ENCODE measurements at regions not wholly inside any gene's neighbourhood (a gene's known extent, or its start where the extent isn't known, plus 50 kb on each side); places are given as distances from the start of the nearest gene placed in this dataset.

DNA sequence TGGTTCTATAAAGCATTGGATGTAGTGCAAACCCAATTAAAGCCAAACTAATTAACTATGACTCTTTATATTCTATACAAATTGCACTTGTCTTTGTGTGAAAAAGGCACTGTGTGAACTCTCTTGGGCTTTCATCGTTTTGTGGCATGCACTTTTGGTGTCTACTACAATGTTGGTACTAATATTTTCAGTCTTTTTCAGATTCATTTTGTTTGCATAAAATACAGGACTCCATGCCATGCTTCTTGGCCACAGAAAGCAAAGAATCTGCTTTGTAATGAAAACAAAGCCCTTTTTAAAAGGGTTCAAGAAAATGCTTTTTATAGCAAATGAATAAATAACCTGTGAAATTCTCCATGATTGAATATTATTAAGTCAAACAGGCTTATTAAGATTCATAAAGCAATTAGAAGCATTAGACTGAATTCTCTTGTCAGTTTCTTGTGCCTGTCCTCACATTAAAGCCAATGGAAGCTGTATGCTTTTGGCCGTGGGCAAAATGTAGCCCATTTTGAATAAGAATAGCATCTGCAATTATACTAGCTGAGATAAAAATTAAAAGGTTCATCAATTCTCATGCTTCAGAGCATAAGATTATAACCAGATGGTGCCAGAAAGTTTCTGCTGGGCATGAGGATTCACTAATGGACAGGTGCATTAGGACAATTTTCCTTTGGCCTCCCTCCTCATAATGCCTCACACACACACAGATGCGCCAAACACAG, 1665.2 kb downstream of the SUCLG1 start:
- Histone ChIP-seq H4K5ac (ENCODE audit: low read length) (no peak overlapping the region), H3K79me1 (ENCODE audit: low read length) (no peaks in the 10 kb centered on the region), H3K4ac (ENCODE audit: low read depth, low read length) (no peak overlapping the region), H3K27ac (ENCODE audit: low read depth, low read length) (no peak overlapping the region), H3K18ac (ENCODE audit: low read length) (no peak overlapping the region), H2BK5ac (ENCODE audit: low read length) (no peak overlapping the region), H3K27me3 (ENCODE audit: insufficient read depth, low read length, poor library complexity) (no peaks in the 10 kb centered on the region), H3K9ac (ENCODE audit: low read length) (no peak overlapping the region), H2AK5ac (ENCODE audit: low read length) (no peak overlapping the region), H4K8ac (ENCODE audit: low read depth, low read length) (no peak overlapping the region), H3K79me2 (ENCODE audit: control insufficient read depth, insufficient read depth, low read length) (no peaks in the 10 kb centered on the region), H3K4me1 (ENCODE audit: control insufficient read depth, low read depth, low read length) (no peaks in the 10 kb centered on the region), H3K36me3 (ENCODE audit: control insufficient read depth, insufficient read depth, low read length) (no peaks in the 10 kb centered on the region), H3K4me2 (ENCODE audit: low read length) (no peak overlapping the region), H3K23ac (ENCODE audit: low read length) (no peak overlapping the region), H2BK120ac (ENCODE audit: low read depth, low read length) (no peak overlapping the region), H3K4me3 (ENCODE audit: low read length) (no peak overlapping the region), H2BK15ac (replicated peaks; ENCODE audit: low read depth) (no peak overlapping the region), H3K56ac (ENCODE audit: low read length) (no peak overlapping the region)
- DNase-seq, result no peak
- WGBS (ENCODE audit: extremely low coverage, insufficient coverage, low lambda C conversion rate), result no CpG with 5 or more reads among the region's 3 CpGs

DNA sequence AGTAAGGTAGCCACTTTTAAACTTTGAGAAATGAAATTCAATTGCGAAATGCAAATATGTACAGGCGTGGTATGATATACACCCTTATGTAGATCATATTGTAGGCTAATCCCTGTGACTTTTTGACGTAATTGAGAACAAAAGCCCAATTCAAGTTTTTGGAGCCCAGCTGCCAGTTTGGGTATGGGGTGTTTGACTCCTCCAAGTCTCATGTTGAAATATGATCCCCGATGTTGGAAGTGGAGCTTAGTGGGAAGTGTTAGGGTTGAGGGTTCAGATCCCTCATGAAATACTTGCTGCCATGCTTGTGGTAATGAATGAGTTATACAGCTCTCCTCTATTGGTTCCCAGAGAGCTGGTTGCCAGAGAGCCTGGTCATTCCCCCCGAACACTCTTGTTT, 1666.8 kb downstream of the SUCLG1 start:
- H3K9ac ChIP-seq (ENCODE audit: low read length), result no peak overlapping the region
- H3K79me2 ChIP-seq (ENCODE audit: control insufficient read depth, insufficient read depth, low read length), result no peaks in the 10 kb centered on the region
- H3K27ac ChIP-seq (ENCODE audit: low read depth, low read length), result no peak overlapping the region
- no peak overlapping the region for H3K18ac ChIP-seq (ENCODE audit: low read length)
- no peaks in the 10 kb centered on the region for H3K27me3 ChIP-seq (ENCODE audit: insufficient read depth, low read length, poor library complexity)
- no peak overlapping the region for H3K4ac ChIP-seq (ENCODE audit: low read depth, low read length)
- no peak overlapping the region for H3K4me3 ChIP-seq (ENCODE audit: low read length)
- H4K5ac ChIP-seq (ENCODE audit: low read length), result no peak overlapping the region
- no peak overlapping the region for H3K4me2 ChIP-seq (ENCODE audit: low read length)
- H3K36me3 ChIP-seq (ENCODE audit: control insufficient read depth, insufficient read depth, low read length), result no peaks in the 10 kb centered on the region
- no peak for DNase-seq
- no peak overlapping the region for H3K56ac ChIP-seq (ENCODE audit: low read length)
- H3K79me1 ChIP-seq (ENCODE audit: low read length), result no peaks in the 10 kb centered on the region
- H3K4me1 ChIP-seq (ENCODE audit: control insufficient read depth, low read depth, low read length), result no peaks in the 10 kb centered on the region
- H2AK5ac ChIP-seq (ENCODE audit: low read length), result no peak overlapping the region
- H2BK15ac ChIP-seq (replicated peaks; ENCODE audit: low read depth), result no peak overlapping the region
- H2BK120ac ChIP-seq (ENCODE audit: low read depth, low read length), result no peak overlapping the region
- WGBS (ENCODE audit: extremely low coverage, insufficient coverage, low lambda C conversion rate), result no CpG with 5 or more reads among the region's 5 CpGs
- no peak overlapping the region for H2BK5ac ChIP-seq (ENCODE audit: low read length)
- no peak overlapping the region for H4K8ac ChIP-seq (ENCODE audit: low read depth, low read length)
- H3K23ac ChIP-seq (ENCODE audit: low read length), result no peak overlapping the region

DNA sequence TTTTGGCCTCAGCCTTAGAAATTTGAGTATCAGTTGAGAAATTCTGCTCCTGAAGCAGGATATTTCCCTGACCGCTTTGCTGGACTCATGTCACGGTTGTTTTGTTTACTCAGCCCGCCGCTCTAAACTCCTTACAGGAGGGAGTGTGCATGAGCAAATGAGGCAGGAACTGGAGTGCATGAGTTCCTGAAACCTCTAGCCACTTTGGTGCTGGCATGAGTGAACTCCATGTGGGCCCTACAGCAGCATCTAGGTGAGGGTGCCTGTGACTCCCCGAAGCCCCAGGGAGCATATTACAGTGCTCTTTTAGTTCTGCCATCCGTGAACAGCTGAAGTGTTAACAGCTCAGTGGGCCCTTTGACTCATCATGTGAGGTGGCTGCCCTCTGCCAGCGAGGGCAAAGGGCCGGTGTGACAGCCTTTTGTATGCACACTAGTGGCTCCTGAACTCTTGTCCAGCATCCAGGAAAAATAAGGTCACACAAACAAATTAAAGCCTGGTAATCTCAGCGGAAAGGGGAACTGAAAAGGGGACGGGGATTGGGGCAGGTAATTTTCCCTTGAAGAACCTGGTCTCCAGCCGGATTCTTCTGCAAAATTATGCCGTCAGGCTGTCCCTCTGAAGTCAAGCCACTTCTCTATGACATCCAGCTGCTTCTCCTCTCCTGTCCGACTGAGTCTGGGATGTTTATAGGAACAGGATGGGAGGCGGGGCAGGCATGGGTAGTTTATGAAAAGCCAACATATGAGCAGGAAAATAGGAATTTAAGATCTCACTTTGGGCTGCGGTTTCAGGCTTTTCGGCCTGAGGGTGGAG, 1668.7 kb downstream of the SUCLG1 start:
- no peak overlapping the region for H3K23ac ChIP-seq (ENCODE audit: low read length)
- no peak overlapping the region for H3K56ac ChIP-seq (ENCODE audit: low read length)
- no peak overlapping the region for H2BK120ac ChIP-seq (ENCODE audit: low read depth, low read length)
- H3K79me2 ChIP-seq (ENCODE audit: control insufficient read depth, insufficient read depth, low read length), result no peaks in the 10 kb centered on the region
- H3K9ac ChIP-seq (ENCODE audit: low read length), result no peak overlapping the region
- no CpG with 5 or more reads among the region's 16 CpGs for WGBS (ENCODE audit: extremely low coverage, insufficient coverage, low lambda C conversion rate)
- no peak overlapping the region for H4K5ac ChIP-seq (ENCODE audit: low read length)
- H3K4me1 ChIP-seq (ENCODE audit: control insufficient read depth, low read depth, low read length), result no peaks in the 10 kb centered on the region
- H3K18ac ChIP-seq (ENCODE audit: low read length), result no peak overlapping the region
- no peak overlapping the region for H3K4me3 ChIP-seq (ENCODE audit: low read length)
- H3K4me2 ChIP-seq (ENCODE audit: low read length), result no peak overlapping the region
- H4K8ac ChIP-seq (ENCODE audit: low read depth, low read length), result no peak overlapping the region
- no peaks in the 10 kb centered on the region for H3K27me3 ChIP-seq (ENCODE audit: insufficient read depth, low read length, poor library complexity)
- H3K27ac ChIP-seq (ENCODE audit: low read depth, low read length), result no peak overlapping the region
- H2BK15ac ChIP-seq (replicated peaks; ENCODE audit: low read depth), result no peak overlapping the region
- no peak overlapping the region for H2BK5ac ChIP-seq (ENCODE audit: low read length)
- H3K36me3 ChIP-seq (ENCODE audit: control insufficient read depth, insufficient read depth, low read length), result no peaks in the 10 kb centered on the region
- DNase-seq, result no peak
- H2AK5ac ChIP-seq (ENCODE audit: low read length), result no peak overlapping the region
- no peaks in the 10 kb centered on the region for H3K79me1 ChIP-seq (ENCODE audit: low read length)
- no peak overlapping the region for H3K4ac ChIP-seq (ENCODE audit: low read depth, low read length)

DNA sequence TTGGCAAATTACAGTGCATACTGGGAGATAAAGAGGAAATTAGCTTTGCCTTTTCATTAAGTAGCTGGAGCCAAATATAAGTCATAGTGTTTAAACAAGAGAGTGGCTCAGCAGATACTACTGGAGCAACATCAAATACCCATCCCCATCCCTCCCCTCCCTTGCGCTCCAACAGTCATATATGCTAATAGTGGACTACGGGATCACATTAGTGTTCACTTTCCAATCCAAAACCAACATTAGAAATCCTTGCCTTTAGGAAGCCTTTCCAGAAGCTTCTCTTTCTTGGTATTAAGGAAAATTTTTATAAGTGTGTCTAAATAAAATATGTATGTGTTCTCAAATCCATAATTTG, 1669.3 kb downstream of the SUCLG1 start:
- no peak overlapping the region for H3K23ac ChIP-seq (ENCODE audit: low read length)
- H3K36me3 ChIP-seq (ENCODE audit: control insufficient read depth, insufficient read depth, low read length), result no peaks in the 10 kb centered on the region
- DNase-seq, result no peak
- no peaks in the 10 kb centered on the region for H3K79me2 ChIP-seq (ENCODE audit: control insufficient read depth, insufficient read depth, low read length)
- H3K18ac ChIP-seq (ENCODE audit: low read length), result no peak overlapping the region
- H2AK5ac ChIP-seq (ENCODE audit: low read length), result no peak overlapping the region
- no peak overlapping the region for H2BK15ac ChIP-seq (replicated peaks; ENCODE audit: low read depth)
- H3K9ac ChIP-seq (ENCODE audit: low read length), result no peak overlapping the region
- H3K79me1 ChIP-seq (ENCODE audit: low read length), result no peaks in the 10 kb centered on the region
- no peak overlapping the region for H3K56ac ChIP-seq (ENCODE audit: low read length)
- H3K27ac ChIP-seq (ENCODE audit: low read depth, low read length), result no peak overlapping the region
- H3K27me3 ChIP-seq (ENCODE audit: insufficient read depth, low read length, poor library complexity), result no peaks in the 10 kb centered on the region
- no peak overlapping the region for H4K5ac ChIP-seq (ENCODE audit: low read length)
- H3K4ac ChIP-seq (ENCODE audit: low read depth, low read length), result no peak overlapping the region
- H3K4me2 ChIP-seq (ENCODE audit: low read length), result no peak overlapping the region
- H2BK5ac ChIP-seq (ENCODE audit: low read length), result no peak overlapping the region
- no CpG with 5 or more reads among the region's 2 CpGs for WGBS (ENCODE audit: extremely low coverage, insufficient coverage, low lambda C conversion rate)
- no peak overlapping the region for H2BK120ac ChIP-seq (ENCODE audit: low read depth, low read length)
- H3K4me1 ChIP-seq (ENCODE audit: control insufficient read depth, low read depth, low read length), result no peaks in the 10 kb centered on the region
- no peak overlapping the region for H3K4me3 ChIP-seq (ENCODE audit: low read length)
- no peak overlapping the region for H4K8ac ChIP-seq (ENCODE audit: low read depth, low read length)

GRCh38 chr2:82781176-82781915, 1677.7 kb downstream of the SUCLG1 start:
- Histone ChIP-seq H3K36me3 (ENCODE audit: control insufficient read depth, insufficient read depth, low read length) (no peaks in the 10 kb centered on the region), H3K79me2 (ENCODE audit: control insufficient read depth, insufficient read depth, low read length) (no peaks in the 10 kb centered on the region), H2BK5ac (ENCODE audit: low read length) (no peak overlapping the region), H3K18ac (ENCODE audit: low read length) (no peak overlapping the region), H3K4me3 (ENCODE audit: low read length) (no peak overlapping the region), H3K4ac (ENCODE audit: low read depth, low read length) (no peak overlapping the region), H2BK120ac (ENCODE audit: low read depth, low read length) (no peak overlapping the region), H2AK5ac (ENCODE audit: low read length) (no peak overlapping the region), H3K9ac (ENCODE audit: low read length) (no peak overlapping the region), H3K79me1 (ENCODE audit: low read length) (no peaks in the 10 kb centered on the region), H3K4me2 (ENCODE audit: low read length) (no peak overlapping the region), H2BK15ac (replicated peaks; ENCODE audit: low read depth) (no peak overlapping the region), H3K56ac (ENCODE audit: low read length) (no peak overlapping the region), H4K5ac (ENCODE audit: low read length) (no peak overlapping the region), H3K27ac (ENCODE audit: low read depth, low read length) (no peak overlapping the region), H4K8ac (ENCODE audit: low read depth, low read length) (no peak overlapping the region), H3K4me1 (ENCODE audit: control insufficient read depth, low read depth, low read length) (no peaks in the 10 kb centered on the region), H3K23ac (ENCODE audit: low read length) (no peak overlapping the region), H3K27me3 (ENCODE audit: insufficient read depth, low read length, poor library complexity) (no peaks in the 10 kb centered on the region)
- no CpG with 5 or more reads among the region's 2 CpGs for WGBS (ENCODE audit: extremely low coverage, insufficient coverage, low lambda C conversion rate)
- DNase-seq, result no peak

All from mesendoderm (in vitro differentiated cells).